IMR-90 (cell line): ENCODE measurements at regions not wholly inside any gene's neighbourhood (a gene's known extent, or its start where the extent isn't known, plus 50 kb on each side); places are given as distances from the start of the nearest gene placed in this dataset.

Source experiments
- ATAC-seq: fragments of 200-7000 bp; cut with Tn5 transposase; 2 replicates; pipeline ENCODE4 v1.9.1; 2020; ENCODE audit warnings: low read depth, mild to moderate bottlenecking, moderate library complexity
- BruUV-seq: library from RNA; stranded (reverse); fragments of 400-500 nt; replicated peaks from 2 replicates; lab custom pipeline; 2021; lab: Mats Ljungman, UMichigan
- CTCF ChIA-PET: fragments of 300-600 bp; formaldehyde crosslinking; extraction: SDS; loops from one replicate; lab custom pipeline; 2021; ENCODE audit warnings: antibody characterized with exemption; lab: Yijun Ruan, JAX
- POLR2A ChIA-PET: fragments of 300-600 bp; sonication (Branson Sonifier 250); formaldehyde crosslinking; loops from one replicate; lab custom pipeline; 2022; ENCODE audit warnings: antibody characterized with exemption; ENCODE audit not compliant: unreplicated experiment; lab: Charles Lee
- DNase-seq: peaks from one replicate; pipeline ENCODE4 v3.0.0; 2013
- H2AFZ ChIP-seq: replicated peaks from 2 replicates; pipeline ENCODE3; 2013; ENCODE audit warnings: low read length, mild to moderate bottlenecking; ENCODE audit not compliant: poor library complexity
- H2AK5ac ChIP-seq: 2 replicates; pipeline ENCODE4 v1.6.1; 2013; ENCODE audit warnings: low read depth, low read length, inconsistent platforms
- H2AK9ac ChIP-seq: replicated peaks from 2 replicates; pipeline ENCODE3; 2013; ENCODE audit warnings: mild to moderate bottlenecking, low read depth, low read length, moderate library complexity; ENCODE audit not compliant: poor library complexity
- H2BK120ac ChIP-seq: 2 replicates; pipeline ENCODE4 v1.6.1; 2013; ENCODE audit warnings: low read depth, low read length, inconsistent platforms
- H2BK15ac ChIP-seq: 3 replicates; pipeline ENCODE4 v1.6.1; 2013; ENCODE audit warnings: low read depth, low read length, inconsistent platforms
- H2BK20ac ChIP-seq: 2 replicates; pipeline ENCODE4 v1.6.1; 2013; ENCODE audit warnings: low read depth, mild to moderate bottlenecking, inconsistent platforms, low read length, moderate library complexity
- H2BK5ac ChIP-seq: 2 replicates; pipeline ENCODE4 v1.6.1; 2013; ENCODE audit warnings: mild to moderate bottlenecking, low read depth, low read length, inconsistent platforms; ENCODE audit not compliant: poor library complexity, severe bottlenecking
- H3K14ac ChIP-seq: replicated peaks from 2 replicates; pipeline ENCODE4 v1.6.1; 2013; ENCODE audit warnings: low read depth, low read length, inconsistent platforms
- H3K18ac ChIP-seq: 2 replicates; pipeline ENCODE4 v1.6.1; 2013; ENCODE audit warnings: low read depth, low read length, control low read depth
- H3K23ac ChIP-seq: 2 replicates; pipeline ENCODE4 v1.6.1; 2013; ENCODE audit warnings: low read depth, low read length, inconsistent platforms
- H3K27ac ChIP-seq: 2 replicates; pipeline ENCODE4 v1.5.1; 2013; ENCODE audit warnings: mild to moderate bottlenecking, control low read depth, low read length; ENCODE audit not compliant: insufficient read depth
- H3K27me3 ChIP-seq: 2 replicates; pipeline ENCODE4 v1.6.1; 2013; ENCODE audit warnings: low read length; ENCODE audit not compliant: control insufficient read depth, insufficient read depth
- H3K36me3 ChIP-seq: 2 replicates; pipeline ENCODE4 v1.6.1; 2013; ENCODE audit warnings: low read length, mixed read lengths; ENCODE audit not compliant: control insufficient read depth, insufficient read depth
- H3K4ac ChIP-seq: 2 replicates; pipeline ENCODE4 v1.6.1; 2013; ENCODE audit warnings: low read depth, low read length, inconsistent platforms
- H3K4me1 ChIP-seq: 2 replicates; pipeline ENCODE4 v1.6.1; 2013; ENCODE audit warnings: low read length, mixed read lengths; ENCODE audit not compliant: control insufficient read depth, insufficient read depth
- H3K4me2 ChIP-seq: 2 replicates; pipeline ENCODE4 v1.6.1; 2013; ENCODE audit warnings: low read depth, mild to moderate bottlenecking, control low read depth, low read length, moderate library complexity
- H3K4me3 ChIP-seq: 2 replicates; pipeline ENCODE4 v1.5.1; 2013; ENCODE audit warnings: low read depth, mild to moderate bottlenecking, control low read depth, low read length, moderate library complexity; ENCODE audit not compliant: insufficient read depth
- H3K56ac ChIP-seq: 2 replicates; pipeline ENCODE4 v1.6.1; 2013; ENCODE audit warnings: low read length, inconsistent platforms; ENCODE audit not compliant: insufficient read depth; ENCODE audit errors: extremely low read depth
- H3K79me1 ChIP-seq, 2 experiments: 2 replicates each; pipeline ENCODE4 v1.6.1; 2013; ENCODE audit warnings: low read length in 2 of 2, inconsistent platforms in 1 of 2, low read depth in 1 of 2
- H3K9ac ChIP-seq: 2 replicates; pipeline ENCODE4 v1.6.1; 2013; ENCODE audit warnings: low read depth, low read length, control low read depth
- H3K9me1 ChIP-seq: 2 replicates; pipeline ENCODE4 v1.6.1; 2013; ENCODE audit warnings: low read length, inconsistent platforms; ENCODE audit not compliant: insufficient read depth
- H3K9me3 ChIP-seq: 2 replicates; pipeline ENCODE4 v1.6.1; 2013; ENCODE audit warnings: low read length; ENCODE audit not compliant: control insufficient read depth, insufficient read depth
- H4K20me1 ChIP-seq: 2 replicates; pipeline ENCODE4 v1.6.1; 2013; ENCODE audit warnings: low read length, inconsistent platforms; ENCODE audit not compliant: insufficient read depth
- H4K5ac ChIP-seq: 2 replicates; pipeline ENCODE4 v1.6.1; 2013; ENCODE audit warnings: mild to moderate bottlenecking, low read depth, low read length, control low read depth
- H4K8ac ChIP-seq, 2 experiments: 2 replicates each; pipeline ENCODE4 v1.6.1; 2013; ENCODE audit warnings: low read depth in 2 of 2, low read length in 2 of 2, control low read depth in 1 of 2, inconsistent platforms in 1 of 2
- H4K91ac ChIP-seq: 2 replicates; pipeline ENCODE4 v1.6.1; 2013; ENCODE audit warnings: low read depth, low read length, inconsistent platforms; ENCODE audit not compliant: insufficient read depth
- BHLHE40 ChIP-seq: fragments of 150-350 bp; IDR thresholded peaks from 2 replicates; pipeline ENCODE4 v1.6.1; 2016; ENCODE audit warnings: mild to moderate bottlenecking, low read depth, low read length
- CEBPB ChIP-seq: IDR thresholded peaks from 2 replicates; pipeline ENCODE4 v1.6.1; 2012; ENCODE audit warnings: low read depth, low read length, improper control_type of control experiment
- CHD1 ChIP-seq: IDR thresholded peaks from 2 replicates; pipeline ENCODE4 v1.6.1; 2012; ENCODE audit warnings: low read depth, low read length, improper control_type of control experiment
- CTCF ChIP-seq: conservative IDR thresholded peaks from 2 replicates; pipeline ENCODE4 v1.5.1; 2012; ENCODE audit warnings: mild to moderate bottlenecking, low read depth, low read length, improper control_type of control experiment
- ELK1 ChIP-seq: fragments of 150-350 bp; IDR thresholded peaks from 2 replicates; pipeline ENCODE4 v1.6.1; 2016; ENCODE audit warnings: low read depth, mild to moderate bottlenecking, low read length, moderate library complexity, borderline replicate concordance
- FOS ChIP-seq: fragments of 150-350 bp; IDR thresholded peaks from 2 replicates; pipeline ENCODE4 v1.6.1; 2016; ENCODE audit warnings: low read depth, low read length
- MAFK ChIP-seq: IDR thresholded peaks from 2 replicates; pipeline ENCODE4 v1.6.1; 2012; ENCODE audit warnings: low read depth, low read length, improper control_type of control experiment
- MAZ ChIP-seq: IDR thresholded peaks from 2 replicates; pipeline ENCODE4 v1.6.1; 2012; ENCODE audit warnings: low read depth, mild to moderate bottlenecking, low read length, improper control_type of control experiment, moderate library complexity, borderline replicate concordance
- MXI1 ChIP-seq: IDR thresholded peaks from 2 replicates; pipeline ENCODE4 v1.6.1; 2012; ENCODE audit warnings: low read depth, mild to moderate bottlenecking, low read length, moderate library complexity, borderline replicate concordance
- NFE2L2 ChIP-seq: fragments of 150-350 bp; IDR thresholded peaks from 2 replicates; pipeline ENCODE4 v1.6.1; 2016; ENCODE audit warnings: low read depth, mild to moderate bottlenecking, low read length
- POLR2A ChIP-seq: IDR thresholded peaks from 2 replicates; pipeline ENCODE4 v1.6.1; 2012; ENCODE audit warnings: mild to moderate bottlenecking, low read depth, low read length
- RAD21 ChIP-seq: IDR thresholded peaks from 2 replicates; pipeline ENCODE4 v1.6.1; 2012; ENCODE audit warnings: low read length, improper control_type of control experiment
- RCOR1 ChIP-seq: IDR thresholded peaks from 2 replicates; pipeline ENCODE4 v1.6.1; 2012; ENCODE audit warnings: mild to moderate bottlenecking, low read length, improper control_type of control experiment; ENCODE audit not compliant: insufficient replicate concordance
- SMC3 ChIP-seq: fragments of 150-350 bp; IDR thresholded peaks from 2 replicates; pipeline ENCODE4 v1.6.1; 2016; ENCODE audit warnings: low read depth, mild to moderate bottlenecking, antibody characterized with exemption, low read length, moderate library complexity
- USF2 ChIP-seq: fragments of 150-350 bp; IDR thresholded peaks from 2 replicates; pipeline ENCODE4 v1.6.1; 2017; ENCODE audit warnings: mild to moderate bottlenecking, antibody characterized with exemption, low read length, low read depth
- WGBS, 2 experiments: methylation state at CpG; one replicate each; pipeline versions ENCODE4 v1.1.5 to v1.1.7; 2013; ENCODE audit warnings: missing lambda C conversion rate in 2 of 2; ENCODE audit not compliant: insufficient read length in 1 of 2; ENCODE audit errors: extremely low coverage in 2 of 2; 5-methylcytosine and 5-hydroxymethylcytosine counted together
- dilution Hi-C: fragments of 300-500 bp; cut with HindIII; formaldehyde crosslinking; loops from one replicate; pipeline ENCODE4 v1.14.3; 2018; ENCODE audit warnings: low sequenced_read_pairs; ENCODE audit not compliant: unreplicated experiment
- in situ Hi-C: fragments of 300-500 bp; cut with MboI; formaldehyde crosslinking; loops from 3 replicates; pipeline ENCODE4 v1.14.3; 2019; ENCODE audit warnings: low sequenced_read_pairs, inconsistent platforms, mixed read lengths
- intact Hi-C: fragments of 100-400 bp; cut with micrococcal nuclease; formaldehyde crosslinking; loops from 2 replicates; pipeline ENCODE4 v1.10.0; 2022

GRCh38 chr5:133702791-133703770, 90.7 kb upstream of the FSTL4 start:
- H2BK5ac ChIP-seq: no peak overlapping the region
- no peak overlapping the region for H2AFZ ChIP-seq
- H3K27me3 ChIP-seq: peaks cover 3% of the 10 kb centered on the region
- no peaks in the 10 kb centered on the region for H4K20me1 ChIP-seq
- H3K9ac ChIP-seq: no peak overlapping the region
- no peak overlapping the region for H4K5ac ChIP-seq
- no peak overlapping the region for H3K4ac ChIP-seq
- H2BK20ac ChIP-seq: no peak overlapping the region
- CTCF ChIA-PET: no interaction called here
- H3K56ac ChIP-seq: no peak overlapping the region
- H3K9me3 ChIP-seq: no peaks in the 10 kb centered on the region
- DNase-seq: no peak
- in situ Hi-C loops: no loop called here
- H3K36me3 ChIP-seq: no peaks in the 10 kb centered on the region
- no peak overlapping the region for H2BK120ac ChIP-seq
- no peak overlapping the region for H3K27ac ChIP-seq
- H2AK9ac ChIP-seq: no peak overlapping the region
- H2AK5ac ChIP-seq: no peak overlapping the region
- no peak overlapping the region for H3K23ac ChIP-seq
- no peak overlapping the region for H3K18ac ChIP-seq
- no peaks in the 10 kb centered on the region for H3K4me1 ChIP-seq
- H3K4me2 ChIP-seq: no peak overlapping the region
- intact Hi-C loops: no loop called here
- dilution Hi-C loops: no loop called here
- WGBS, 2 experiments: 62% methylated on average over 5 of the region's 15 CpGs; no CpG with 5 or more reads in 1 of the 2 experiments
- no TSS peak for BruUV-seq
- no peak overlapping the region for H4K8ac ChIP-seq
- H4K91ac ChIP-seq: no peak overlapping the region
- ATAC-seq: no peak
- no peaks in the 10 kb centered on the region; the same call in 1 of the 2 replicates for H3K9me1 ChIP-seq
- H2BK15ac ChIP-seq: no peak overlapping the region
- H3K14ac ChIP-seq: no peak overlapping the region
- H3K79me1 ChIP-seq: no peaks in the 10 kb centered on the region
- POLR2A ChIA-PET: no interaction called here
- no peak overlapping the region for H3K4me3 ChIP-seq
- TF ChIP-seq RAD21 (no peak), SMC3 (no peak), MAFK (no peak), ELK1 (no peak), USF2 (no peak), NFE2L2 (no peak), CHD1 (no peak), MXI1 (no peak), FOS (no peak), MAZ (no peak), CTCF (no peak), POLR2A (no peak), BHLHE40 (no peak), CEBPB (no peak), RCOR1 (no peak)
